K562 (cell line): ENCODE measurements at regions not wholly inside any gene's neighbourhood (a gene's known extent, or its start where the extent isn't known, plus 50 kb on each side); places are given as distances from the start of the nearest gene placed in this dataset.

Experiments
- ATAC-seq: fragments of 200-7000 bp; cut with Tn5 transposase; 3 replicates; pipeline ENCODE4 v1.9.1; 2020; ENCODE audit warnings: moderate library complexity
- BruUV-seq: library from RNA; stranded (reverse); fragments of 400-500 nt; replicated peaks from 2 replicates; lab custom pipeline; 2021; lab: Mats Ljungman, UMichigan
- CTCF ChIA-PET: fragments of 300-600 bp; formaldehyde crosslinking; extraction: SDS; loops from one replicate; lab custom pipeline; 2021; ENCODE audit warnings: low intra/inter-chr PET ratio; lab: Yijun Ruan, JAX
- POLR2A ChIA-PET: fragments of 300-600, 350-650 bp; sonication (Branson Sonifier 250); formaldehyde crosslinking; extraction: SDS; loops from one replicate; lab custom pipeline; 2021; ENCODE audit warnings: antibody characterized with exemption, inconsistent platforms; lab: Yijun Ruan, JAX
- DNase-seq, 4 experiments: peaks; one replicate each; pipeline versions ENCODE4 v3.0.0 to v3.0.0-alpha.2; 2011 to 2018; ENCODE audit warnings: low spot score in 3 of 4, mixed read lengths in 3 of 4; ENCODE audit errors: extremely low read depth in 1 of 4
- FAIRE-seq: peaks from 2 replicates; lab custom pipeline; 2011; peaks lifted over from hg19 to GRCh38; lab: Jason Lieb, UNC
- H2AFZ ChIP-seq: 2 replicates; pipeline ENCODE4 v1.6.0; 2011; ENCODE audit warnings: low read depth, low read length, control low read depth, inconsistent platforms
- H3K27ac ChIP-seq: fragments of 200-600 bp; 3 replicates; pipeline ENCODE4 v1.8.0; 2011; ENCODE audit warnings: low read depth, mild to moderate bottlenecking, control low read depth, inconsistent platforms, low read length, moderate library complexity, mixed read lengths; ENCODE audit errors: extremely low read depth
- H3K27me3 ChIP-seq, 2 experiments: fragments of 300-600 bp in 1 of 2; 2 replicates in 1 of 2; 3 replicates in 1 of 2; pipeline versions ENCODE4 v1.6.0 to v1.8.0; 2011; ENCODE audit warnings: inconsistent platforms in 2 of 2, low read length in 2 of 2, mild to moderate bottlenecking in 1 of 2, mixed read lengths in 1 of 2, moderate library complexity in 1 of 2; ENCODE audit not compliant: control insufficient read depth in 2 of 2, insufficient read depth in 2 of 2
- H3K36me3 ChIP-seq: fragments of 300-600 bp; 3 replicates; pipeline ENCODE4 v1.8.0; 2011; ENCODE audit warnings: mild to moderate bottlenecking, low read length, inconsistent platforms; ENCODE audit not compliant: control insufficient read depth, insufficient read depth
- H3K4me1 ChIP-seq, 2 experiments: fragments of 200-600 bp in 1 of 2; replicated peaks in 1 of 2; 2 replicates in 1 of 2; 3 replicates in 1 of 2; pipeline versions ENCODE4 v1.5.1 to v1.8.0; 2011; ENCODE audit warnings: inconsistent platforms in 2 of 2, low read length in 2 of 2, mild to moderate bottlenecking in 1 of 2, mixed read lengths in 1 of 2, moderate library complexity in 1 of 2; ENCODE audit not compliant: control insufficient read depth in 2 of 2, insufficient read depth in 2 of 2
- H3K4me2 ChIP-seq: 2 replicates; pipeline ENCODE4 v1.6.1; 2011; ENCODE audit warnings: low read length, control low read depth, inconsistent platforms, mixed read lengths; ENCODE audit not compliant: insufficient read depth
- H3K4me3 ChIP-seq: fragments of 200-600 bp; sonication (generic), shearing (Covaris generic); 2 replicates; pipeline ENCODE4 v1.5.1; 2016; ENCODE audit warnings: control low read depth, inconsistent platforms
- H3K79me2 ChIP-seq: fragments of 200-600 bp; 3 replicates; pipeline ENCODE4 v1.8.0; 2011; ENCODE audit warnings: low read length, inconsistent platforms; ENCODE audit not compliant: control insufficient read depth, insufficient read depth
- H3K9ac ChIP-seq, 2 experiments: 2 replicates each; pipeline versions ENCODE4 v1.6.0 to v1.6.1; 2011; ENCODE audit warnings: low read depth in 2 of 2, low read length in 2 of 2, control low read depth in 1 of 2, inconsistent platforms in 1 of 2, mild to moderate bottlenecking in 1 of 2, mixed read lengths in 1 of 2; ENCODE audit not compliant: insufficient read depth in 1 of 2
- H3K9me1 ChIP-seq: one replicate; pipeline ENCODE4 v1.6.0; 2011; ENCODE audit warnings: inconsistent platforms, mild to moderate bottlenecking, low read length, moderate library complexity; ENCODE audit not compliant: control insufficient read depth, insufficient read depth
- H3K9me3 ChIP-seq: replicated peaks from 2 replicates; pipeline ENCODE4 v1.5.1; 2011; ENCODE audit warnings: low read depth, low read length, inconsistent platforms; ENCODE audit not compliant: control insufficient read depth, insufficient read depth
- H4K20me1 ChIP-seq: replicated peaks from 2 replicates; pipeline ENCODE4 v1.6.1; 2011; ENCODE audit warnings: low read length, inconsistent platforms, mixed read lengths; ENCODE audit not compliant: control insufficient read depth, insufficient read depth
- GTF2A2 ChIP-seq: IDR thresholded peaks from 2 replicates; pipeline ENCODE4 v1.6.1; 2016; ENCODE audit warnings: mild to moderate bottlenecking, missing genetic modification characterization, missing compliant biosample characterization
- KDM2B ChIP-seq: fragments of 250-450 bp; sonication (Bioruptor Pico); IDR thresholded peaks from 2 replicates; pipeline ENCODE4 v1.8.0; 2021; ENCODE audit warnings: mild to moderate bottlenecking, moderate library complexity
- KLF10 ChIP-seq: fragments of 250-450 bp; sonication (Bioruptor Pico); IDR thresholded peaks from 2 replicates; pipeline ENCODE4 v1.6.1; 2021; ENCODE audit warnings: matching md5 sums
- PRPF4 ChIP-seq: fragments of 200-400 bp; formaldehyde crosslinking; IDR thresholded peaks from one replicate; pipeline ENCODE4 v1.6.1; 2017; ENCODE audit warnings: low read length, low read depth, mild to moderate bottlenecking; ENCODE audit not compliant: insufficient read depth, poor library complexity, severe bottlenecking
- STAT5B ChIP-seq: fragments of 250-450 bp; sonication (Bioruptor Pico); IDR thresholded peaks from 2 replicates; pipeline ENCODE4 v1.8.0; 2021; ENCODE audit warnings: mild to moderate bottlenecking, inconsistent platforms
- YBX1 ChIP-seq: fragments of 450-650 bp; IDR thresholded peaks from 2 replicates; pipeline ENCODE4 v1.7.1; 2016; ENCODE audit warnings: mild to moderate bottlenecking
- ZNF263 ChIP-seq: sonication (generic); formaldehyde crosslinking; IDR thresholded peaks from 2 replicates; pipeline ENCODE4 v1.8.0; 2022; ENCODE audit warnings: mild to moderate bottlenecking, missing genetic modification reagents, borderline replicate concordance
- WGBS: fragments of 100-300 bp; shearing (Covaris generic); methylation state at CpG from one replicate; pipeline ENCODE4 v1.1.6; 2016; ENCODE audit warnings: low coverage, mixed read lengths; ENCODE audit not compliant: insufficient coverage; ENCODE audit errors: missing lambda C conversion rate; 5-methylcytosine and 5-hydroxymethylcytosine counted together
- in situ Hi-C: fragments of 300-500 bp; cut with MboI; formaldehyde crosslinking; loops from 4 replicates; pipeline ENCODE4 v1.15.0; 2018; ENCODE audit warnings: inconsistent platforms, mixed read lengths
- intact Hi-C: fragments of 100-400 bp; cut with micrococcal nuclease; formaldehyde crosslinking; loops from 2 replicates; pipeline ENCODE4 v1.14.2; 2022
- TF ChIP-seq, protein P1 (sequence below): fragments of 150-350 bp; IDR thresholded peaks from 2 replicates; pipeline ENCODE4 v1.6.1; 2014; ENCODE audit warnings: low read depth, mild to moderate bottlenecking, low read length, borderline replicate concordance
- TF ChIP-seq, protein P2 (sequence below): fragments of 250-450 bp; sonication (Bioruptor Pico); IDR thresholded peaks from 2 replicates; pipeline ENCODE4 v1.5.1; 2021; ENCODE audit warnings: mild to moderate bottlenecking
- TF ChIP-seq, protein P3 (sequence below): sonication (generic); formaldehyde crosslinking; IDR thresholded peaks from 2 replicates; pipeline ENCODE4 v1.8.1; 2022; ENCODE audit warnings: missing genetic modification reagents
- TF ChIP-seq, protein P4 (sequence below): fragments of 250-450 bp; sonication (Bioruptor Pico); IDR thresholded peaks from 2 replicates; pipeline ENCODE4 v1.5.0; 2020; ENCODE audit warnings: mild to moderate bottlenecking, borderline replicate concordance
- TF ChIP-seq, protein P5 (sequence below): fragments of 250-450 bp; sonication (Bioruptor Pico); IDR thresholded peaks from 2 replicates; pipeline ENCODE4 v1.8.0; 2021; ENCODE audit warnings: borderline replicate concordance, mild to moderate bottlenecking, moderate library complexity; ENCODE audit not compliant: poor library complexity, severe bottlenecking

DNA sequence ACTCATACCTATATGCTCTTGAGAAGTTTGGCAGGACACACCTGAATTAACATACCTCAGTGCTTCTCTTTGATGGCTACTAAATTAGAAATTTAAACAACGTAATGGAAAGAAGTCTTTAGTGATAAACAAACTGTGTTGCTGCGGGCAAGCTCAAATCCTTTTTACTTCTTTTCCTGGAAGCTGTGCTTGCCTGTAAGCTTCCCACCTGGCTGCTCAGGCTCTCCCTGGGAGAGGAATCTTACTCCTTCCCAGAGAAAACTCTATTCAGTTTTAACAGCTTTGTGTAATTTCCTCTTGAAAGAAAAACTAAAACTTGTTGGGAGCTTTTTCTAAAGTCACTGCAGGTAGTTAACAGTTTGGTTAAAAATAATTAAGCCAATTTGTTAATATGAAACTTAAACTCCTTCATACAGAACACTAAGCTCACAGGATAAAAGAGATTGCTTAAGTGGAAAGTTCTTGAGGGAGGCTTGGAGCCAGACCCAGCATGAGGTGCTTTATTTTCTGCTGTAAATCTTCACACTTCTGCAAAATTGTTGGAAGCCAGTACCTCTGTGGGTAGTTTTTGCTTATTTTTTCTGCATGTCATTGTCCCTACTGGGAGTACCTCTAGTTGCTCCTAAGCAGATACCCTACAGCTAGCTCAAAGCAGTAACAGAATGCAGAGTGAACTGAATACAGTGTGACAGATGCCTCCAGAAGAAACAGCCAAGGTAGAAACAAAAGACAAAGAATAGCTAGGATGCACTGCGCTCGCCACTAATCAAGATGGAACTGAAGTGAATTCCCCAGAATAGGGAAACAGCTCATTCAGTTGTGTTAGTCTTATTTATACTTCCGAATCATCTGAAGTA, 1253.0 kb downstream of the PCDH17 start:
- FAIRE-seq = no peak
- H3K27me3 ChIP-seq = no peaks in the 10 kb centered on the region
- H3K27ac ChIP-seq = no peak overlapping the region
- H2AFZ ChIP-seq = no peak overlapping the region
- H3K9me3 ChIP-seq = no peaks in the 10 kb centered on the region
- no peaks in the 10 kb centered on the region for H3K4me1 ChIP-seq
- no peaks in the 10 kb centered on the region for H4K20me1 ChIP-seq
- intact Hi-C loops = no loop called here
- no peak overlapping the region for H3K9ac ChIP-seq
- no peaks in the 10 kb centered on the region for H3K9me1 ChIP-seq
- BruUV-seq = no TSS peak
- no peaks in the 10 kb centered on the region for H3K79me2 ChIP-seq
- ChIA-PET POLR2A (no interaction called here), CTCF (no interaction called here)
- H3K4me2 ChIP-seq = no peak overlapping the region
- no peak overlapping the region for H3K4me3 ChIP-seq
- in situ Hi-C loops = no loop called here
- H3K36me3 ChIP-seq = no peaks in the 10 kb centered on the region
- DNase-seq = no peak
- 0% methylated on average over 5 of the region's 5 CpGs for WGBS
- no peak for ATAC-seq
- no peak for TF ChIP-seq ZNF263 (CRISPR knock-in tag)
- TF ChIP-seq KDM2B (CRISPR knock-in tag) = no peak
- TF ChIP-seq, protein P1, sequence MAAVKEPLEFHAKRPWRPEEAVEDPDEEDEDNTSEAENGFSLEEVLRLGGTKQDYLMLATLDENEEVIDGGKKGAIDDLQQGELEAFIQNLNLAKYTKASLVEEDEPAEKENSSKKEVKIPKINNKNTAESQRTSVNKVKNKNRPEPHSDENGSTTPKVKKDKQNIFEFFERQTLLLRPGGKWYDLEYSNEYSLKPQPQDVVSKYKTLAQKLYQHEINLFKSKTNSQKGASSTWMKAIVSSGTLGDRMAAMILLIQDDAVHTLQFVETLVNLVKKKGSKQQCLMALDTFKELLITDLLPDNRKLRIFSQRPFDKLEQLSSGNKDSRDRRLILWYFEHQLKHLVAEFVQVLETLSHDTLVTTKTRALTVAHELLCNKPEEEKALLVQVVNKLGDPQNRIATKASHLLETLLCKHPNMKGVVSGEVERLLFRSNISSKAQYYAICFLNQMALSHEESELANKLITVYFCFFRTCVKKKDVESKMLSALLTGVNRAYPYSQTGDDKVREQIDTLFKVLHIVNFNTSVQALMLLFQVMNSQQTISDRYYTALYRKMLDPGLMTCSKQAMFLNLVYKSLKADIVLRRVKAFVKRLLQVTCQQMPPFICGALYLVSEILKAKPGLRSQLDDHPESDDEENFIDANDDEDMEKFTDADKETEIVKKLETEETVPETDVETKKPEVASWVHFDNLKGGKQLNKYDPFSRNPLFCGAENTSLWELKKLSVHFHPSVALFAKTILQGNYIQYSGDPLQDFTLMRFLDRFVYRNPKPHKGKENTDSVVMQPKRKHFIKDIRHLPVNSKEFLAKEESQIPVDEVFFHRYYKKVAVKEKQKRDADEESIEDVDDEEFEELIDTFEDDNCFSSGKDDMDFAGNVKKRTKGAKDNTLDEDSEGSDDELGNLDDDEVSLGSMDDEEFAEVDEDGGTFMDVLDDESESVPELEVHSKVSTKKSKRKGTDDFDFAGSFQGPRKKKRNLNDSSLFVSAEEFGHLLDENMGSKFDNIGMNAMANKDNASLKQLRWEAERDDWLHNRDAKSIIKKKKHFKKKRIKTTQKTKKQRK = no peak
- TF ChIP-seq, protein P2, sequence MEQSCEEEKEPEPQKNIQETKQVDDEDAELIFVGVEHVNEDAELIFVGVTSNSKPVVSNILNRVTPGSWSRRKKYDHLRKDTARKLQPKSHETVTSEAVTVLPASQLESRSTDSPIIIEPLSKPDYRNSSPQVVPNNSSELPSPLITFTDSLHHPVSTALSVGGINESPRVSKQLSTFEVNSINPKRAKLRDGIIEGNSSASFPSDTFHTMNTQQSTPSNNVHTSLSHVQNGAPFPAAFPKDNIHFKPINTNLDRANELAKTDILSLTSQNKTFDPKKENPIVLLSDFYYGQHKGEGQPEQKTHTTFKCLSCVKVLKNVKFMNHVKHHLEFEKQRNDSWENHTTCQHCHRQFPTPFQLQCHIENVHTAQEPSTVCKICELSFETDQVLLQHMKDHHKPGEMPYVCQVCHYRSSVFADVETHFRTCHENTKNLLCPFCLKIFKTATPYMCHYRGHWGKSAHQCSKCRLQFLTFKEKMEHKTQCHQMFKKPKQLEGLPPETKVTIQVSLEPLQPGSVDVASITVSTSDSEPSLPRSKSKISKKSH (CRISPR knock-in tag) = no peak
- TF ChIP-seq, protein P3, sequence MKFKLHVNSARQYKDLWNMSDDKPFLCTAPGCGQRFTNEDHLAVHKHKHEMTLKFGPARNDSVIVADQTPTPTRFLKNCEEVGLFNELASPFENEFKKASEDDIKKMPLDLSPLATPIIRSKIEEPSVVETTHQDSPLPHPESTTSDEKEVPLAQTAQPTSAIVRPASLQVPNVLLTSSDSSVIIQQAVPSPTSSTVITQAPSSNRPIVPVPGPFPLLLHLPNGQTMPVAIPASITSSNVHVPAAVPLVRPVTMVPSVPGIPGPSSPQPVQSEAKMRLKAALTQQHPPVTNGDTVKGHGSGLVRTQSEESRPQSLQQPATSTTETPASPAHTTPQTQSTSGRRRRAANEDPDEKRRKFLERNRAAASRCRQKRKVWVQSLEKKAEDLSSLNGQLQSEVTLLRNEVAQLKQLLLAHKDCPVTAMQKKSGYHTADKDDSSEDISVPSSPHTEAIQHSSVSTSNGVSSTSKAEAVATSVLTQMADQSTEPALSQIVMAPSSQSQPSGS = no peak
- no peak for TF ChIP-seq YBX1
- TF ChIP-seq, protein P4, sequence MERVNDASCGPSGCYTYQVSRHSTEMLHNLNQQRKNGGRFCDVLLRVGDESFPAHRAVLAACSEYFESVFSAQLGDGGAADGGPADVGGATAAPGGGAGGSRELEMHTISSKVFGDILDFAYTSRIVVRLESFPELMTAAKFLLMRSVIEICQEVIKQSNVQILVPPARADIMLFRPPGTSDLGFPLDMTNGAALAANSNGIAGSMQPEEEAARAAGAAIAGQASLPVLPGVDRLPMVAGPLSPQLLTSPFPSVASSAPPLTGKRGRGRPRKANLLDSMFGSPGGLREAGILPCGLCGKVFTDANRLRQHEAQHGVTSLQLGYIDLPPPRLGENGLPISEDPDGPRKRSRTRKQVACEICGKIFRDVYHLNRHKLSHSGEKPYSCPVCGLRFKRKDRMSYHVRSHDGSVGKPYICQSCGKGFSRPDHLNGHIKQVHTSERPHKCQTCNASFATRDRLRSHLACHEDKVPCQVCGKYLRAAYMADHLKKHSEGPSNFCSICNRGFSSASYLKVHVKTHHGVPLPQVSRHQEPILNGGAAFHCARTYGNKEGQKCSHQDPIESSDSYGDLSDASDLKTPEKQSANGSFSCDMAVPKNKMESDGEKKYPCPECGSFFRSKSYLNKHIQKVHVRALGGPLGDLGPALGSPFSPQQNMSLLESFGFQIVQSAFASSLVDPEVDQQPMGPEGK (CRISPR knock-in tag) = no peak
- TF ChIP-seq KLF10 (CRISPR knock-in tag) = no peak
- TF ChIP-seq, protein P5, sequence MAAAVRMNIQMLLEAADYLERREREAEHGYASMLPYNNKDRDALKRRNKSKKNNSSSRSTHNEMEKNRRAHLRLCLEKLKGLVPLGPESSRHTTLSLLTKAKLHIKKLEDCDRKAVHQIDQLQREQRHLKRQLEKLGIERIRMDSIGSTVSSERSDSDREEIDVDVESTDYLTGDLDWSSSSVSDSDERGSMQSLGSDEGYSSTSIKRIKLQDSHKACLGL = no peak
- no peak for TF ChIP-seq STAT5B (CRISPR knock-in tag)
- TF ChIP-seq GTF2A2 = no peak
- TF ChIP-seq PRPF4 = no peak
